ENCODE measurements at regions not wholly inside any gene's neighbourhood (a gene's known extent, or its start where the extent isn't known, plus 50 kb on each side); places are given as distances from the start of the nearest gene placed in this dataset.
A peak's percentile ranks its signal among the peaks of the same experiment; 100 is the strongest.

GRCh38 chr10:90621577-90621976 lies 236.3 kb downstream of the HTR7 start:
- Histone ChIP-seq H3K4me1 (no peaks in the 10 kb centered on the region), H3K9me3 (no peaks in the 10 kb centered on the region), H3K4me3 (no peak overlapping the region), H3K27ac (no peak overlapping the region), H3K36me3 (no peaks in the 10 kb centered on the region), H3K27me3 (peaks cover 0 to 3% (median 0%) of the 10 kb centered on the region in 4 donors)
- no peak for TF ChIP-seq CTCF (IDR thresholded peaks at IDR 0.05)
- intact Hi-C loops (cut with DNase I): no loop called here
- DNase-seq (no peak), FAIRE-seq (no peak), ATAC-seq (no peak)
- 8 to 18% methylated on average over 2 of the region's 2 CpGs for WGBS, 2 donors

- Histone ChIP-seq H3K9me3 (no peaks in the 10 kb centered on the region), H3K27ac (no peak overlapping the region), H3K4me3 (no peak overlapping the region), H3K36me3 (no peaks in the 10 kb centered on the region), H3K4me1 (no peaks in the 10 kb centered on the region), H3K27me3 (no peaks in the 10 kb centered on the region)
- no peak for ATAC-seq
- no peak for TF ChIP-seq CTCF (IDR thresholded peaks at IDR 0.05)
- WGBS, 2 donors: 46 to 51% methylated on average over 2 of the region's 2 CpGs
- no peak for FAIRE-seq
- intact Hi-C loops (cut with DNase I): no loop called here
- DNase-seq: no peak
These were observed 222.6 kb downstream of the HTR7 start for GRCh38 chr10:90635111-90635765.

GRCh38 chr10:90640756-90641155 lies 217.1 kb downstream of the HTR7 start:
- no peak for TF ChIP-seq CTCF (IDR thresholded peaks at IDR 0.05)
- WGBS, 2 donors: 87 to 88% methylated on average over 2 of the region's 2 CpGs
- Histone ChIP-seq H3K27me3 (no peaks in the 10 kb centered on the region), H3K9me3 (no peaks in the 10 kb centered on the region), H3K4me3 (no peak overlapping the region), H3K4me1 (no peaks in the 10 kb centered on the region), H3K27ac (no peak overlapping the region), H3K36me3 (no peaks in the 10 kb centered on the region)
- ATAC-seq (no peak), DNase-seq (no peak), FAIRE-seq (no peak)
- intact Hi-C loops (cut with DNase I): no loop called here

- H3K27me3 ChIP-seq: no peaks in the 10 kb centered on the region
- intact Hi-C loops (cut with DNase I): no loop called here
- H3K4me1 ChIP-seq: no peaks in the 10 kb centered on the region
- TF ChIP-seq CTCF (IDR thresholded peaks at IDR 0.05): no peak
- no peak for FAIRE-seq
- no peak overlapping the region for H3K4me3 ChIP-seq
- no peak for DNase-seq
- peak; percentile 24 to 42 (median 37) for ATAC-seq
- no peaks in the 10 kb centered on the region for H3K36me3 ChIP-seq
- 60 to 66% methylated on average over 4 of the region's 4 CpGs for WGBS, 2 donors
- H3K9me3 ChIP-seq: no peaks in the 10 kb centered on the region
- H3K27ac ChIP-seq: no peak overlapping the region
These were observed 216.1 kb downstream of the HTR7 start for GRCh38 chr10:90641731-90642130.

- TF ChIP-seq CTCF (IDR thresholded peaks at IDR 0.05): no peak
- ATAC-seq: peak; percentile 91 to 97 (median 94)
- Histone ChIP-seq H3K9me3 (no peaks in the 10 kb centered on the region), H3K27ac (peak overlapping the region in 1 of 4 donors; percentile 8), H3K4me3 (no peak overlapping the region), H3K36me3 (no peaks in the 10 kb centered on the region), H3K27me3 (no peaks in the 10 kb centered on the region), H3K4me1 (no peaks in the 10 kb centered on the region)
- WGBS, 2 donors: 34 to 52% methylated on average over 3 of the region's 3 CpGs
- DNase-seq: no peak
- FAIRE-seq: no peak
- intact Hi-C loops (cut with DNase I): no loop called here
These were observed 215.7 kb downstream of the HTR7 start for GRCh38 chr10:90642136-90642535.
